ENCODE measurements at regions not wholly inside any gene's neighbourhood (a gene's known extent, or its start where the extent isn't known, plus 50 kb on each side); places are given as distances from the start of the nearest gene placed in this dataset.

DNA sequence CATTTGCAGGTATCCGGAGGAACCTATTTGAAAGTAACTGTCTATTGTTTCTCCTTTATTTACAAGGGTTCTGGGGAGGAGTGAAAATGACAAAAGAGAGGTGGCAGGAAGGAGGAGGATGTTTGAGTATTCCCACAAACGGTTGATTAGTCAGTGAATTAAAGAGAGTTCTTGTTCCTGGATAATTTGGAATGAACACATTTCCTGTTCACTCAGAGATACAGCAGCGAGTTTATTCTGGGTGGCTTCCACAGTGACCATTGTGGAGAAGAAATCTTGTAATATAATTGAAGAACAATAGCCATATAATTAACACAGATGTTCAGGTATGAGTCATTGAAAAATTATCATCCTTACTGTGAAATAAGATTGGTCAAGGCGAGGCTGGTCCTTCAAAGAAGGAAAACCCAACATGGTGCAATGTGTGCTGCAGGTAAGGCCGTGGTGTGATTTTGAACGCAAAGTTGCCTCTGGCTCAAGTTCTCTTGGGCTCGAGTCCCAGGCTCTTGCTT is 77.3 kb downstream of the NFKBIZ start:
- ChIA-PET POLR2A (no interaction called here), CTCF (no interaction called here)
- H3K4me3 ChIP-seq (ENCODE audit: low read depth, low read length) = no peak overlapping the region
- no peaks in the 10 kb centered on the region for H3K4me1 ChIP-seq (ENCODE audit: control insufficient read depth, insufficient read depth, low read length)
- no peak overlapping the region for H3K27ac ChIP-seq (ENCODE audit: extremely low read depth, low read depth, low read length)
- no peaks in the 10 kb centered on the region for H3K9me3 ChIP-seq (ENCODE audit: control insufficient read depth, insufficient read depth, low read depth, low read length)
- H3K36me3 ChIP-seq (ENCODE audit: control insufficient read depth in 2 of 2, insufficient read depth in 1 of 2, low read length in 2 of 2) = no peaks in the 10 kb centered on the region
- TF ChIP-seq, protein P1, sequence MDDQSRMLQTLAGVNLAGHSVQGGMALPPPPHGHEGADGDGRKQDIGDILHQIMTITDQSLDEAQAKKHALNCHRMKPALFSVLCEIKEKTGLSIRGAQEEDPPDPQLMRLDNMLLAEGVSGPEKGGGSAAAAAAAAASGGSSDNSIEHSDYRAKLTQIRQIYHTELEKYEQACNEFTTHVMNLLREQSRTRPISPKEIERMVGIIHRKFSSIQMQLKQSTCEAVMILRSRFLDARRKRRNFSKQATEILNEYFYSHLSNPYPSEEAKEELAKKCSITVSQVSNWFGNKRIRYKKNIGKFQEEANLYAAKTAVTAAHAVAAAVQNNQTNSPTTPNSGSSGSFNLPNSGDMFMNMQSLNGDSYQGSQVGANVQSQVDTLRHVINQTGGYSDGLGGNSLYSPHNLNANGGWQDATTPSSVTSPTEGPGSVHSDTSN (CRISPR knock-in tag; IDR thresholded peaks at IDR 0.05) = no peak
- TF ChIP-seq ZNF155 (tag by site-specific recombination; IDR thresholded peaks at IDR 0.05) = no peak
- no peak for TF ChIP-seq PRDM1 (tag by site-specific recombination; IDR thresholded peaks at IDR 0.05)
- TF ChIP-seq, protein P2, sequence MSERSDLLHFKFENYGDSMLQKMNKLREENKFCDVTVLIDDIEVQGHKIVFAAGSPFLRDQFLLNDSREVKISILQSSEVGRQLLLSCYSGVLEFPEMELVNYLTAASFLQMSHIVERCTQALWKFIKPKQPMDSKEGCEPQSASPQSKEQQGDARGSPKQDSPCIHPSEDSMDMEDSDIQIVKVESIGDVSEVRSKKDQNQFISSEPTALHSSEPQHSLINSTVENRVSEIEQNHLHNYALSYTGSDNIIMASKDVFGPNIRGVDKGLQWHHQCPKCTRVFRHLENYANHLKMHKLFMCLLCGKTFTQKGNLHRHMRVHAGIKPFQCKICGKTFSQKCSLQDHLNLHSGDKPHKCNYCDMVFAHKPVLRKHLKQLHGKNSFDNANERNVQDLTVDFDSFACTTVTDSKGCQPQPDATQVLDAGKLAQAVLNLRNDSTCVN (tag by site-specific recombination; optimal IDR thresholded peaks at IDR 0.05) = no peak
- no peak for TF ChIP-seq ZNF843 (tag by site-specific recombination; IDR thresholded peaks at IDR 0.05)
- TF ChIP-seq, protein P3, sequence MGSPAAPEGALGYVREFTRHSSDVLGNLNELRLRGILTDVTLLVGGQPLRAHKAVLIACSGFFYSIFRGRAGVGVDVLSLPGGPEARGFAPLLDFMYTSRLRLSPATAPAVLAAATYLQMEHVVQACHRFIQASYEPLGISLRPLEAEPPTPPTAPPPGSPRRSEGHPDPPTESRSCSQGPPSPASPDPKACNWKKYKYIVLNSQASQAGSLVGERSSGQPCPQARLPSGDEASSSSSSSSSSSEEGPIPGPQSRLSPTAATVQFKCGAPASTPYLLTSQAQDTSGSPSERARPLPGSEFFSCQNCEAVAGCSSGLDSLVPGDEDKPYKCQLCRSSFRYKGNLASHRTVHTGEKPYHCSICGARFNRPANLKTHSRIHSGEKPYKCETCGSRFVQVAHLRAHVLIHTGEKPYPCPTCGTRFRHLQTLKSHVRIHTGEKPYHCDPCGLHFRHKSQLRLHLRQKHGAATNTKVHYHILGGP (tag by site-specific recombination; IDR thresholded peaks at IDR 0.05) = no peak
- TF ChIP-seq ZNF221 (tag by site-specific recombination; IDR thresholded peaks at IDR 0.05; ENCODE audit: borderline replicate concordance) = no peak
- TF ChIP-seq, protein P4, sequence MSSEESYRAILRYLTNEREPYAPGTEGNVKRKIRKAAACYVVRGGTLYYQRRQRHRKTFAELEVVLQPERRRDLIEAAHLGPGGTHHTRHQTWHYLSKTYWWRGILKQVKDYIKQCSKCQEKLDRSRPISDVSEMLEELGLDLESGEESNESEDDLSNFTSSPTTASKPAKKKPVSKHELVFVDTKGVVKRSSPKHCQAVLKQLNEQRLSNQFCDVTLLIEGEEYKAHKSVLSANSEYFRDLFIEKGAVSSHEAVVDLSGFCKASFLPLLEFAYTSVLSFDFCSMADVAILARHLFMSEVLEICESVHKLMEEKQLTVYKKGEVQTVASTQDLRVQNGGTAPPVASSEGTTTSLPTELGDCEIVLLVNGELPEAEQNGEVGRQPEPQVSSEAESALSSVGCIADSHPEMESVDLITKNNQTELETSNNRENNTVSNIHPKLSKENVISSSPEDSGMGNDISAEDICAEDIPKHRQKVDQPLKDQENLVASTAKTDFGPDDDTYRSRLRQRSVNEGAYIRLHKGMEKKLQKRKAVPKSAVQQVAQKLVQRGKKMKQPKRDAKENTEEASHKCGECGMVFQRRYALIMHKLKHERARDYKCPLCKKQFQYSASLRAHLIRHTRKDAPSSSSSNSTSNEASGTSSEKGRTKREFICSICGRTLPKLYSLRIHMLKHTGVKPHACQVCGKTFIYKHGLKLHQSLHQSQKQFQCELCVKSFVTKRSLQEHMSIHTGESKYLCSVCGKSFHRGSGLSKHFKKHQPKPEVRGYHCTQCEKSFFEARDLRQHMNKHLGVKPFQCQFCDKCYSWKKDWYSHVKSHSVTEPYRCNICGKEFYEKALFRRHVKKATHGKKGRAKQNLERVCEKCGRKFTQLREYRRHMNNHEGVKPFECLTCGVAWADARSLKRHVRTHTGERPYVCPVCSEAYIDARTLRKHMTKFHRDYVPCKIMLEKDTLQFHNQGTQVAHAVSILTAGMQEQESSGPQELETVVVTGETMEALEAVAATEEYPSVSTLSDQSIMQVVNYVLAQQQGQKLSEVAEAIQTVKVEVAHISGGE (tag by site-specific recombination; conservative IDR thresholded peaks at IDR 0.05; ENCODE audit: low read depth) = no peak
- no peak for TF ChIP-seq GLI4 (tag by site-specific recombination; IDR thresholded peaks at IDR 0.05)
- no peak for TF ChIP-seq MZF1 (tag by site-specific recombination; IDR thresholded peaks at IDR 0.05; ENCODE audit: borderline replicate concordance)
- no peak for TF ChIP-seq OVOL3 (tag by site-specific recombination; IDR thresholded peaks at IDR 0.05)
- TF ChIP-seq, protein P5, sequence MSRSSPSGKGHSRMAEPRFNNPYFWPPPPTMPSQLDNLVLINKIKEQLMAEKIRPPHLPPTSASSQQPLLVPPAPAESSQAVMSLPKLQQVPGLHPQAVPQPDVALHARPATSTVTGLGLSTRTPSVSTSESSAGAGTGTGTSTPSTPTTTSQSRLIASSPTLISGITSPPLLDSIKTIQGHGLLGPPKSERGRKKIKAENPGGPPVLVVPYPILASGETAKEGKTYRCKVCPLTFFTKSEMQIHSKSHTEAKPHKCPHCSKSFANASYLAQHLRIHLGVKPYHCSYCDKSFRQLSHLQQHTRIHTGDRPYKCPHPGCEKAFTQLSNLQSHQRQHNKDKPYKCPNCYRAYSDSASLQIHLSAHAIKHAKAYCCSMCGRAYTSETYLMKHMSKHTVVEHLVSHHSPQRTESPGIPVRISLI (tag by site-specific recombination; IDR thresholded peaks at IDR 0.05) = no peak
- TF ChIP-seq ZSCAN23 (tag by site-specific recombination; IDR thresholded peaks at IDR 0.05) = no peak
- no peak for TF ChIP-seq ZNF423 (tag by site-specific recombination; IDR thresholded peaks at IDR 0.05)
- TF ChIP-seq, protein P6, sequence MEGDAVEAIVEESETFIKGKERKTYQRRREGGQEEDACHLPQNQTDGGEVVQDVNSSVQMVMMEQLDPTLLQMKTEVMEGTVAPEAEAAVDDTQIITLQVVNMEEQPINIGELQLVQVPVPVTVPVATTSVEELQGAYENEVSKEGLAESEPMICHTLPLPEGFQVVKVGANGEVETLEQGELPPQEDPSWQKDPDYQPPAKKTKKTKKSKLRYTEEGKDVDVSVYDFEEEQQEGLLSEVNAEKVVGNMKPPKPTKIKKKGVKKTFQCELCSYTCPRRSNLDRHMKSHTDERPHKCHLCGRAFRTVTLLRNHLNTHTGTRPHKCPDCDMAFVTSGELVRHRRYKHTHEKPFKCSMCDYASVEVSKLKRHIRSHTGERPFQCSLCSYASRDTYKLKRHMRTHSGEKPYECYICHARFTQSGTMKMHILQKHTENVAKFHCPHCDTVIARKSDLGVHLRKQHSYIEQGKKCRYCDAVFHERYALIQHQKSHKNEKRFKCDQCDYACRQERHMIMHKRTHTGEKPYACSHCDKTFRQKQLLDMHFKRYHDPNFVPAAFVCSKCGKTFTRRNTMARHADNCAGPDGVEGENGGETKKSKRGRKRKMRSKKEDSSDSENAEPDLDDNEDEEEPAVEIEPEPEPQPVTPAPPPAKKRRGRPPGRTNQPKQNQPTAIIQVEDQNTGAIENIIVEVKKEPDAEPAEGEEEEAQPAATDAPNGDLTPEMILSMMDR (tag by site-specific recombination; IDR thresholded peaks at IDR 0.05) = no peak

DNA sequence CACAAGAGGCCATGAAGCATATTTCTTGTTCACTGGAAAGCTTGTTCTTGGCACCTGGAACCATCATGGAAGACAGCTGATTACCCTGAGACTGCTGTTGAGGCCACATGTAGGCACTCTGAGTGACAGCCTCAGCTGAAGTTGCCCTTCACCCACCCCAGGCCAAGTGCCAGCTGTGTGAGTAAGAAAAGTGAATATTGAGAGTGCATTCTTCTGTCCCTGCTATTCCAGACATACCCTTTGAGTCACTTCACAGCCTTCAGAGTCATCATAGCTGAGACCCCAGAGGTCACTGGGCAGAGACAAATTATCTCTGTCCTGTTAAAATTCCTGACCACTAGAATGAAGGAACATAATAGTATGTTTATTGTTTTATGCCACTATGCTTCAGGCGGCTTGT is 79.6 kb downstream of the NFKBIZ start:
- H3K36me3 ChIP-seq (ENCODE audit: control insufficient read depth in 2 of 2, insufficient read depth in 1 of 2, low read length in 2 of 2) = no peaks in the 10 kb centered on the region
- H3K9me3 ChIP-seq (ENCODE audit: control insufficient read depth, insufficient read depth, low read depth, low read length) = no peaks in the 10 kb centered on the region
- no peak overlapping the region for H3K27ac ChIP-seq (ENCODE audit: extremely low read depth, low read depth, low read length)
- TF ChIP-seq ZNF138 (tag by site-specific recombination; IDR thresholded peaks at IDR 0.05; ENCODE audit: borderline replicate concordance) (no peak), ZNF548 (tag by site-specific recombination; IDR thresholded peaks at IDR 0.05) (no peak), ZSCAN23 (tag by site-specific recombination; IDR thresholded peaks at IDR 0.05) (no peak), ZNF416 (tag by site-specific recombination; IDR thresholded peaks at IDR 0.05) (no peak), TRIM28 (IDR thresholded peaks at IDR 0.05; ENCODE audit: borderline replicate concordance, low read length) (no peak)
- TF ChIP-seq, protein P7, sequence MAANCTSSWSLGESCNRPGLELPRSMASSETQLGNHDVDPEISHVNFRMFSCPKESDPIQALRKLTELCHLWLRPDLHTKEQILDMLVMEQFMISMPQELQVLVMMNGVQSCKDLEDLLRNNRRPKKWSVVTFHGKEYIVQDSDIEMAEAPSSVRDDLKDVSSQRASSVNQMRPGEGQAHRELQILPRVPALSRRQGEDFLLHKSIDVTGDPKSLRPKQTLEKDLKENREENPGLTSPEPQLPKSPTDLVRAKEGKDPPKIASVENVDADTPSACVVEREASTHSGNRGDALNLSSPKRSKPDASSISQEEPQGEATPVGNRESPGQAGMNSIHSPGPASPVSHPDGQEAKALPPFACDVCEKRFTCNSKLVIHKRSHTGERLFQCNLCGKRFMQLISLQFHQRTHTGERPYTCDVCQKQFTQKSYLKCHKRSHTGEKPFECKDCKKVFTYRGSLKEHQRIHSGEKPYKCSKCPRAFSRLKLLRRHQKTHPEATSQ (tag by site-specific recombination; IDR thresholded peaks at IDR 0.05) = no peak
- POLR2A ChIA-PET = no interaction called here
- no peak overlapping the region for H3K4me3 ChIP-seq (ENCODE audit: low read depth, low read length)
- H3K4me1 ChIP-seq (ENCODE audit: control insufficient read depth, insufficient read depth, low read length) = no peaks in the 10 kb centered on the region
- CTCF ChIA-PET = no interaction called here

All from HEK293 (cell line).